ENCODE measurements at regions not wholly inside any gene's neighbourhood (a gene's known extent, or its start where the extent isn't known, plus 50 kb on each side); places are given as distances from the start of the nearest gene placed in this dataset.

DNA sequence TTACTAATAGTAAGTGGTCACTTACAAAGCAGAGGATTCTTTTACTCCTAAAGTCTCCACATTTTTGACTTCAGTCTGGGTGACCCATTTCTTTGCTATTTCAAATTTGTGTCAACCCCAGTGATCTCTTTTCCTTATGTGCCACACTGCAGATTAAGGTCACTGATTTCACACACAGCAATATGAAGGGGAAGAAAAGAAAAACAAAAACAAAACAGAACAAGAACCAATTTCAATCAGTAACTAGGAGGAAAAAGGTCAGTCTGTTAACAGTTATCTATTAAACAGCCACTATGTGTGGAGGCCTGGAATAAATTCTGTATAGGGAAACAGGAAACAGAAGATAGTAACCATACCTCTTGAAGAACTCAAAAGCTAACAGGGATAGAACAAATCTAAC is 72.0 kb upstream of the ACVR2A start:
- Histone ChIP-seq H3K36me3 (ENCODE audit: insufficient read depth) (no peaks in the 10 kb centered on the region), H2AFZ (no peak overlapping the region), H3K79me2 (replicated peaks; ENCODE audit: insufficient read depth) (no peaks in the 10 kb centered on the region), H4K20me1 (replicated peaks; ENCODE audit: insufficient read depth) (no peaks in the 10 kb centered on the region), H3K4me2 (no peak overlapping the region), H3K27ac (ENCODE audit: low read depth) (no peak overlapping the region), H3K4me3 (no peak overlapping the region), H3K4me1 (ENCODE audit: insufficient read depth) (peaks cover 8% of the 10 kb centered on the region; the same call in 1 of the 2 replicates), H3F3A (replicated peaks; ENCODE audit: low read depth) (no peaks in the 10 kb centered on the region), H3K27me3 (ENCODE audit: insufficient read depth) (no peaks in the 10 kb centered on the region), H3K9me2 (ENCODE audit: insufficient read depth) (0 out of 2 replicates have a peak, but pooled peaks cover 5% of the 10 kb centered on the region)
- no peaks in the 10 kb centered on the region; the same call in 2 of the 3 replicates for H3K36me3 Mint-ChIP-seq (ENCODE audit: low read depth)
- TF ChIP-seq, protein P1, sequence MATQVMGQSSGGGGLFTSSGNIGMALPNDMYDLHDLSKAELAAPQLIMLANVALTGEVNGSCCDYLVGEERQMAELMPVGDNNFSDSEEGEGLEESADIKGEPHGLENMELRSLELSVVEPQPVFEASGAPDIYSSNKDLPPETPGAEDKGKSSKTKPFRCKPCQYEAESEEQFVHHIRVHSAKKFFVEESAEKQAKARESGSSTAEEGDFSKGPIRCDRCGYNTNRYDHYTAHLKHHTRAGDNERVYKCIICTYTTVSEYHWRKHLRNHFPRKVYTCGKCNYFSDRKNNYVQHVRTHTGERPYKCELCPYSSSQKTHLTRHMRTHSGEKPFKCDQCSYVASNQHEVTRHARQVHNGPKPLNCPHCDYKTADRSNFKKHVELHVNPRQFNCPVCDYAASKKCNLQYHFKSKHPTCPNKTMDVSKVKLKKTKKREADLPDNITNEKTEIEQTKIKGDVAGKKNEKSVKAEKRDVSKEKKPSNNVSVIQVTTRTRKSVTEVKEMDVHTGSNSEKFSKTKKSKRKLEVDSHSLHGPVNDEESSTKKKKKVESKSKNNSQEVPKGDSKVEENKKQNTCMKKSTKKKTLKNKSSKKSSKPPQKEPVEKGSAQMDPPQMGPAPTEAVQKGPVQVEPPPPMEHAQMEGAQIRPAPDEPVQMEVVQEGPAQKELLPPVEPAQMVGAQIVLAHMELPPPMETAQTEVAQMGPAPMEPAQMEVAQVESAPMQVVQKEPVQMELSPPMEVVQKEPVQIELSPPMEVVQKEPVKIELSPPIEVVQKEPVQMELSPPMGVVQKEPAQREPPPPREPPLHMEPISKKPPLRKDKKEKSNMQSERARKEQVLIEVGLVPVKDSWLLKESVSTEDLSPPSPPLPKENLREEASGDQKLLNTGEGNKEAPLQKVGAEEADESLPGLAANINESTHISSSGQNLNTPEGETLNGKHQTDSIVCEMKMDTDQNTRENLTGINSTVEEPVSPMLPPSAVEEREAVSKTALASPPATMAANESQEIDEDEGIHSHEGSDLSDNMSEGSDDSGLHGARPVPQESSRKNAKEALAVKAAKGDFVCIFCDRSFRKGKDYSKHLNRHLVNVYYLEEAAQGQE (IDR thresholded peaks at IDR 0.05; ENCODE audit: unreplicated experiment): no peak
- no peak for TF ChIP-seq EZH2phosphoT487 (IDR thresholded peaks at IDR 0.05; ENCODE audit: unreplicated experiment)
- TF ChIP-seq NANOG (IDR thresholded peaks at IDR 0.05; ENCODE audit: borderline replicate concordance): no peak
- TF ChIP-seq POLR2AphosphoS5 (IDR thresholded peaks at IDR 0.05; ENCODE audit: low read depth): no peak
- TF ChIP-seq ZNF331 (CRISPR knock-in tag; IDR thresholded peaks at IDR 0.05; ENCODE audit: low read depth): no peak
- TF ChIP-seq STAT1 (IDR thresholded peaks at IDR 0.05; ENCODE audit: unreplicated experiment): no peak
- TF ChIP-seq, protein P2, sequence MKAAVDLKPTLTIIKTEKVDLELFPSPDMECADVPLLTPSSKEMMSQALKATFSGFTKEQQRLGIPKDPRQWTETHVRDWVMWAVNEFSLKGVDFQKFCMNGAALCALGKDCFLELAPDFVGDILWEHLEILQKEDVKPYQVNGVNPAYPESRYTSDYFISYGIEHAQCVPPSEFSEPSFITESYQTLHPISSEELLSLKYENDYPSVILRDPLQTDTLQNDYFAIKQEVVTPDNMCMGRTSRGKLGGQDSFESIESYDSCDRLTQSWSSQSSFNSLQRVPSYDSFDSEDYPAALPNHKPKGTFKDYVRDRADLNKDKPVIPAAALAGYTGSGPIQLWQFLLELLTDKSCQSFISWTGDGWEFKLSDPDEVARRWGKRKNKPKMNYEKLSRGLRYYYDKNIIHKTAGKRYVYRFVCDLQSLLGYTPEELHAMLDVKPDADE (IDR thresholded peaks at IDR 0.05): no peak
- no peak for TF ChIP-seq JUNB (IDR thresholded peaks at IDR 0.05; ENCODE audit: unreplicated experiment)
- TF ChIP-seq ZNF114 (CRISPR knock-in tag; IDR thresholded peaks at IDR 0.05): no peak
- TF ChIP-seq, protein P3, sequence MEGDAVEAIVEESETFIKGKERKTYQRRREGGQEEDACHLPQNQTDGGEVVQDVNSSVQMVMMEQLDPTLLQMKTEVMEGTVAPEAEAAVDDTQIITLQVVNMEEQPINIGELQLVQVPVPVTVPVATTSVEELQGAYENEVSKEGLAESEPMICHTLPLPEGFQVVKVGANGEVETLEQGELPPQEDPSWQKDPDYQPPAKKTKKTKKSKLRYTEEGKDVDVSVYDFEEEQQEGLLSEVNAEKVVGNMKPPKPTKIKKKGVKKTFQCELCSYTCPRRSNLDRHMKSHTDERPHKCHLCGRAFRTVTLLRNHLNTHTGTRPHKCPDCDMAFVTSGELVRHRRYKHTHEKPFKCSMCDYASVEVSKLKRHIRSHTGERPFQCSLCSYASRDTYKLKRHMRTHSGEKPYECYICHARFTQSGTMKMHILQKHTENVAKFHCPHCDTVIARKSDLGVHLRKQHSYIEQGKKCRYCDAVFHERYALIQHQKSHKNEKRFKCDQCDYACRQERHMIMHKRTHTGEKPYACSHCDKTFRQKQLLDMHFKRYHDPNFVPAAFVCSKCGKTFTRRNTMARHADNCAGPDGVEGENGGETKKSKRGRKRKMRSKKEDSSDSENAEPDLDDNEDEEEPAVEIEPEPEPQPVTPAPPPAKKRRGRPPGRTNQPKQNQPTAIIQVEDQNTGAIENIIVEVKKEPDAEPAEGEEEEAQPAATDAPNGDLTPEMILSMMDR (conservative IDR thresholded peaks at IDR 0.05; ENCODE audit: low read depth in 2 of 2): no peak
- H3K4me1 Mint-ChIP-seq: peaks cover 10% of the 10 kb centered on the region
- H3K27ac Mint-ChIP-seq: no peak overlapping the region
- peaks cover 3% of the 10 kb centered on the region for H3K9me3 Mint-ChIP-seq
- no peak overlapping the region for H3K4me3 Mint-ChIP-seq
- ATAC-seq (no peak), DNase-seq (ENCODE audit: low spot score) (no peak)
- peaks cover 2% of the 10 kb centered on the region for H3K27me3 Mint-ChIP-seq (ENCODE audit: insufficient read depth, low read depth, poor library complexity)

DNA sequence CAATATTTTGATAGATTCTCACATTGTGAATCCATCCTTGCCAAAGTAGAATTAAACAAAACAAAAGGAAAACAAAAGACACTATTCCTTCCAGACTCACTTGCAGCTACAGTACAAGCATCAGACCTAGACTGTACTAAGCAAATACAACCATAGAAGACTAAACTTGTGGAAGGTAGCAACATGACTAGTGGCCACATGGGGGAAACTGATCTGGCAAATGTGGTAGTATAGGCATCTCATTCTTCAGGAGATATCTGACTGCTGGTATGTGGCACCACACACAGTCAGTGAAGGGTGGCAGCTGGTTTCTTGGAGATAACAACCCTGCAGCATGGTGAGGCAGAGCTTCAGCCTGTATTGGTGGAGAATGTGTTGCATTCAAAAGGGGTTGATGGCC is 81.0 kb upstream of the ACVR2A start:
- Histone ChIP-seq H3K79me2 (replicated peaks; ENCODE audit: insufficient read depth) (no peaks in the 10 kb centered on the region), H3K9me2 (ENCODE audit: insufficient read depth) (peaks cover 5% of the 10 kb centered on the region; the same call in 1 of the 2 replicates), H3K4me3 (no peak overlapping the region), H3K27me3 (ENCODE audit: insufficient read depth) (no peaks in the 10 kb centered on the region), H3F3A (replicated peaks; ENCODE audit: low read depth) (no peaks in the 10 kb centered on the region), H3K36me3 (ENCODE audit: insufficient read depth) (peaks cover 8% of the 10 kb centered on the region; the same call in 1 of the 2 replicates), H3K4me2 (no peak overlapping the region), H3K4me1 (ENCODE audit: insufficient read depth) (no peaks in the 10 kb centered on the region), H4K20me1 (replicated peaks; ENCODE audit: insufficient read depth) (no peaks in the 10 kb centered on the region), H2AFZ (no peak overlapping the region), H3K27ac (ENCODE audit: low read depth) (no peak overlapping the region)
- ATAC-seq: no peak
- H3K9me3 Mint-ChIP-seq: peaks cover 37% of the 10 kb centered on the region
- no peak for DNase-seq (ENCODE audit: low spot score)
- no peaks in the 10 kb centered on the region for H3K27me3 Mint-ChIP-seq (ENCODE audit: insufficient read depth, low read depth, poor library complexity)
- no peak overlapping the region for H3K27ac Mint-ChIP-seq
- H3K4me1 Mint-ChIP-seq: no peaks in the 10 kb centered on the region
- no peak overlapping the region for H3K4me3 Mint-ChIP-seq
- H3K36me3 Mint-ChIP-seq (ENCODE audit: low read depth): peaks cover 25% of the 10 kb centered on the region; the same call in 2 of the 3 replicates
- TF ChIP-seq STAT1 (IDR thresholded peaks at IDR 0.05; ENCODE audit: unreplicated experiment) (no peak), ZNF114 (CRISPR knock-in tag; IDR thresholded peaks at IDR 0.05) (no peak)
- TF ChIP-seq, protein P3 (conservative IDR thresholded peaks at IDR 0.05; ENCODE audit: low read depth in 2 of 2): no peak

All from GM23338 (cell line).